ENCODE measurements at regions not wholly inside any gene's neighbourhood (a gene's known extent, or its start where the extent isn't known, plus 50 kb on each side); places are given as distances from the start of the nearest gene placed in this dataset.
A peak's percentile ranks its signal among the peaks of the same experiment; 100 is the strongest.

DNA sequence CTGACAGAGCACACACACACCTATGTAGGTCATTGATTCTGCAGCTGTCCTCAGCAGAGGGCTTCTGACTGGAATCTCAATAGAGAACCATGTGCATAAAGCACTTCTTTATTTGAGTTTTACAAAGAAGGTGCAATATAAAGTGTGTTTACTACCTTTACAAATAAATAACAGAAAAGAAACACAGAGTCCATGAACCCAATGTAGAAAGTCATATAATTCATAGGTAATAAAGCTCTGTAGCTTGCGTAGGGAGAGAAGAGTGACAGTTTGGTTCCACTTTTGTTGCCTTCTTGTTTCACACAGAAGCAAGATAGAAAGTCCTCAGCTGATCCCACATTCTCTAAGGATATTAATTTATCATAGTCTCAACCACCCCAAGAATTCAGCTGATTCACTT, 149.5 kb downstream of the GABRG2 start:
- H3K27me3 ChIP-seq (ENCODE audit: insufficient read depth, low read length), result no peaks in the 10 kb centered on the region
- no peaks in the 10 kb centered on the region for H3K9me3 Mint-ChIP-seq
- H2AFZ ChIP-seq (ENCODE audit: low read length), result no peak overlapping the region
- no peak overlapping the region for H3K4ac ChIP-seq (ENCODE audit: low read depth, low read length)
- no peaks in the 10 kb centered on the region for H3K4me1 ChIP-seq (ENCODE audit: insufficient read depth, low read length)
- no peaks in the 10 kb centered on the region for H3K36me3 Mint-ChIP-seq (ENCODE audit: insufficient read depth in 1 of 3, low read depth in 3 of 3)
- WGBS (ENCODE audit: extremely low coverage, insufficient read length, low lambda C conversion rate), result no CpG with 5 or more reads among the region's 1 CpG
- no peak overlapping the region for H3T11ph ChIP-seq (ENCODE audit: low read length)
- TF ChIP-seq, protein P1, sequence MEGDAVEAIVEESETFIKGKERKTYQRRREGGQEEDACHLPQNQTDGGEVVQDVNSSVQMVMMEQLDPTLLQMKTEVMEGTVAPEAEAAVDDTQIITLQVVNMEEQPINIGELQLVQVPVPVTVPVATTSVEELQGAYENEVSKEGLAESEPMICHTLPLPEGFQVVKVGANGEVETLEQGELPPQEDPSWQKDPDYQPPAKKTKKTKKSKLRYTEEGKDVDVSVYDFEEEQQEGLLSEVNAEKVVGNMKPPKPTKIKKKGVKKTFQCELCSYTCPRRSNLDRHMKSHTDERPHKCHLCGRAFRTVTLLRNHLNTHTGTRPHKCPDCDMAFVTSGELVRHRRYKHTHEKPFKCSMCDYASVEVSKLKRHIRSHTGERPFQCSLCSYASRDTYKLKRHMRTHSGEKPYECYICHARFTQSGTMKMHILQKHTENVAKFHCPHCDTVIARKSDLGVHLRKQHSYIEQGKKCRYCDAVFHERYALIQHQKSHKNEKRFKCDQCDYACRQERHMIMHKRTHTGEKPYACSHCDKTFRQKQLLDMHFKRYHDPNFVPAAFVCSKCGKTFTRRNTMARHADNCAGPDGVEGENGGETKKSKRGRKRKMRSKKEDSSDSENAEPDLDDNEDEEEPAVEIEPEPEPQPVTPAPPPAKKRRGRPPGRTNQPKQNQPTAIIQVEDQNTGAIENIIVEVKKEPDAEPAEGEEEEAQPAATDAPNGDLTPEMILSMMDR (conservative IDR thresholded peaks at IDR 0.05), result no peak
- no peaks in the 10 kb centered on the region for H3K27me3 Mint-ChIP-seq (ENCODE audit: low read depth)
- H3K18ac ChIP-seq (ENCODE audit: insufficient read length, low read depth, low read length), result no peak overlapping the region
- H3K79me1 ChIP-seq (ENCODE audit: insufficient read depth, low read depth, low read length, poor library complexity, severe bottlenecking), result no peaks in the 10 kb centered on the region
- H2BK120ac ChIP-seq (ENCODE audit: low read depth, low read length, poor library complexity, severe bottlenecking), result no peak overlapping the region
- H3K56ac ChIP-seq (ENCODE audit: insufficient read length, low read depth, low read length), result no peak overlapping the region
- H3K79me2 ChIP-seq (ENCODE audit: insufficient read depth, low read length), result no peaks in the 10 kb centered on the region
- H3K27ac Mint-ChIP-seq, result peak overlapping the region in 1 of 3 experiments; percentile 44; a peak in 1 of 7 replicates
- no peaks in the 10 kb centered on the region for H3K4me1 Mint-ChIP-seq
- DNase-seq, result no peak
- no peak overlapping the region for H2BK12ac ChIP-seq (ENCODE audit: insufficient read length, low read depth, low read length)
- no peaks in the 10 kb centered on the region for H3K23me2 ChIP-seq (ENCODE audit: insufficient read length, low read depth, low read length, poor library complexity, severe bottlenecking)
- no peak overlapping the region for H3K14ac ChIP-seq (ENCODE audit: insufficient read depth, low read length)
- no peak overlapping the region for H2BK15ac ChIP-seq (ENCODE audit: low read depth, low read length)
- H3K4me2 ChIP-seq (ENCODE audit: insufficient read depth, insufficient read length, low read length), result no peak overlapping the region
- no peak overlapping the region for H2BK5ac ChIP-seq (ENCODE audit: insufficient read length, low read length)
- no peak overlapping the region for H3K23ac ChIP-seq (ENCODE audit: insufficient read length, low read depth, low read length)
- no peak overlapping the region for H3K27ac ChIP-seq (ENCODE audit: insufficient read length, low read depth, low read length)
- H3K4me3 Mint-ChIP-seq, result no peak overlapping the region
- no peaks in the 10 kb centered on the region for H3K9me3 ChIP-seq (ENCODE audit: control insufficient read depth, low read depth, low read length)
- H2BK20ac ChIP-seq (ENCODE audit: low read depth, low read length, poor library complexity, severe bottlenecking), result no peak overlapping the region
- H2AK5ac ChIP-seq (ENCODE audit: insufficient read length, low read length), result no peak overlapping the region
- H4K5ac ChIP-seq (ENCODE audit: insufficient read length, low read depth, low read length), result no peak overlapping the region
- no peaks in the 10 kb centered on the region for H4K20me1 ChIP-seq (ENCODE audit: control insufficient read depth, insufficient read depth, insufficient read length)
- H3K9ac ChIP-seq (ENCODE audit: extremely low read depth, insufficient read length, low read length), result no peak overlapping the region
- H4K91ac ChIP-seq (ENCODE audit: insufficient read length, low read depth, low read length), result no peak overlapping the region
- no peak overlapping the region for H4K8ac ChIP-seq (replicated peaks; ENCODE audit: insufficient read length, low read depth, low read length)
